Uterus (tissue), 2 donors: ENCODE measurements at regions not wholly inside any gene's neighbourhood (a gene's known extent, or its start where the extent isn't known, plus 50 kb on each side); places are given as distances from the start of the nearest gene placed in this dataset.
"Not testable (repeated sequence)": the region's sequence is repeated elsewhere in the genome, so short reads cannot be mapped to it uniquely, and the experiment has no call there.

Experiments
- CTCF ChIP-seq, 4 experiments: fragments of 200-600 bp in 2 of 4; fragments of 450-650 bp in 2 of 4; sonication (generic) in 2 of 4; IDR thresholded peaks; one replicate each; pipeline ENCODE4 v1.5.1; 2016 to 2019; ENCODE audit warnings: antibody characterized with exemption in 4 of 4, mild to moderate bottlenecking in 2 of 4, moderate library complexity in 1 of 4
- POLR2A ChIP-seq, 2 donors: fragments of 450-650 bp; IDR thresholded peaks; one replicate each; pipeline ENCODE4 v1.6.1; 2016; ENCODE audit warnings: antibody characterized with exemption in 2 of 2, mild to moderate bottlenecking in 1 of 2, moderate library complexity in 1 of 2

DNA sequence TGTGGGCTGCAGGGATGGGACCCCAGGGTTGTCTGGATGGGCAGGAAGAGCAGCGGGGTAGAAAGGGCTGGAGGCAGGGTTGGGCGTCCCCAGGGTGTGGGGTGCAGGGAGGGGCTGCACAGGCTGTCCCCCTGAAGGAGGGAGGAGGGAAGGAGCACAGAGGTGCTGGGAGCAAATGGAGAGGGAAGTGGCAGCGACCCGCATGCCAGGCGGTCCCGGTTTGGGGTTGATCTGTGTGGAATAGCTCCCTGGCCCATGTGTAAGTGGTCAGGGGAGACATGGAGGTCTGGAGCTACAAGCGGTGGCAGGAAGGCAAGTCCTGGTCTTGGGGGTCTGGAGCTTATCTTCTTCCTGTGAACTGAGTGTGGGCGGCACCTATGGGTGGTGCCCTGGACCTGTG, 532.0 kb downstream of the GOLGA6L6 start:
- TF ChIP-seq CTCF, POLR2A (IDR thresholded peaks at IDR 0.05): not testable (repeated sequence)
